Endothelial cell of umbilical vein (primary cell): ENCODE measurements at regions not wholly inside any gene's neighbourhood (a gene's known extent, or its start where the extent isn't known, plus 50 kb on each side); places are given as distances from the start of the nearest gene placed in this dataset.

ENCODE experiments used
- BruUV-seq: library from RNA; stranded (reverse); fragments of 400-500 nt; replicated peaks from 2 replicates; lab custom pipeline; 2021; lab: Mats Ljungman, UMichigan
- CTCF ChIA-PET: fragments of 300-600, 350-600 bp; sonication (Branson Sonifier 250); formaldehyde crosslinking; loops from one replicate; lab custom pipeline; 2021; ENCODE audit warnings: antibody characterized with exemption, inconsistent platforms; lab: Charles Lee
- POLR2A ChIA-PET: fragments of 300-600, 350-600 bp; sonication (Branson Sonifier 250); formaldehyde crosslinking; loops from one replicate; lab custom pipeline; 2021; ENCODE audit warnings: antibody characterized with exemption, inconsistent platforms; lab: Charles Lee
- DNase-seq: peaks from one replicate; pipeline ENCODE4 v3.0.0-alpha.2; 2011; ENCODE audit warnings: low read depth, low spot score
- FAIRE-seq: peaks from 2 replicates; lab custom pipeline; 2011; peaks lifted over from hg19 to GRCh38; lab: Jason Lieb, UNC
- H2AFZ ChIP-seq: 2 replicates; pipeline ENCODE4 v1.6.0; 2012; ENCODE audit warnings: low read depth, low read length, control low read depth, inconsistent platforms
- H3K27ac ChIP-seq: 2 replicates; pipeline ENCODE4 v1.5.1; 2011; ENCODE audit warnings: low read depth, mild to moderate bottlenecking, control low read depth, low read length, moderate library complexity; ENCODE audit not compliant: insufficient read depth
- H3K27me3 ChIP-seq, 2 experiments: 2 replicates each; pipeline versions ENCODE4 v1.6.0 to v1.6.1; 2011; ENCODE audit warnings: low read length in 2 of 2, mixed read lengths in 1 of 2; ENCODE audit not compliant: control insufficient read depth in 2 of 2, insufficient read depth in 2 of 2
- H3K36me3 ChIP-seq, 2 experiments: 2 replicates in 1 of 2; 3 replicates in 1 of 2; pipeline ENCODE4 v1.5.1; 2011; ENCODE audit warnings: low read length in 2 of 2, mild to moderate bottlenecking in 1 of 2, moderate library complexity in 1 of 2; ENCODE audit not compliant: control insufficient read depth in 2 of 2, insufficient read depth in 2 of 2; ENCODE audit errors: extremely low read depth in 1 of 2
- H3K4me1 ChIP-seq: 3 replicates; pipeline ENCODE4 v1.5.1; 2011; ENCODE audit warnings: mild to moderate bottlenecking, low read length; ENCODE audit not compliant: control insufficient read depth, insufficient read depth; ENCODE audit errors: extremely low read depth
- H3K4me2 ChIP-seq: 2 replicates; pipeline ENCODE4 v1.6.1; 2011; ENCODE audit warnings: low read length, control low read depth, mixed read lengths; ENCODE audit not compliant: insufficient read depth
- H3K4me3 ChIP-seq, 3 experiments: fragments of 200-600 bp in 1 of 3; sonication (generic), shearing (Covaris generic) in 1 of 3; replicated peaks in 1 of 3; 2 replicates each; pipeline ENCODE4 v1.5.1; 2011 to 2016; ENCODE audit warnings: control low read depth in 3 of 3, low read length in 3 of 3, mild to moderate bottlenecking in 2 of 3, inconsistent platforms in 1 of 3, low read depth in 1 of 3, moderate library complexity in 1 of 3; ENCODE audit not compliant: insufficient read depth in 1 of 3
- H3K79me2 ChIP-seq: 2 replicates; pipeline ENCODE4 v1.6.0; 2012; ENCODE audit warnings: low read length, inconsistent platforms; ENCODE audit not compliant: control insufficient read depth, insufficient read depth
- H3K9ac ChIP-seq: replicated peaks from 2 replicates; pipeline ENCODE3; 2011; ENCODE audit warnings: low read length, control low read depth; ENCODE audit not compliant: insufficient read depth; ENCODE audit errors: extremely low read depth
- H3K9me1 ChIP-seq: replicated peaks from 3 replicates; pipeline ENCODE4 v1.6.0; 2011; ENCODE audit warnings: mild to moderate bottlenecking, low read length; ENCODE audit not compliant: control insufficient read depth, insufficient read depth; ENCODE audit errors: extremely low read depth
- H3K9me3 ChIP-seq: replicated peaks from 2 replicates; pipeline ENCODE4 v1.5.1; 2012; ENCODE audit warnings: low read length, inconsistent platforms; ENCODE audit not compliant: control insufficient read depth, insufficient read depth
- H4K20me1 ChIP-seq: replicated peaks from 2 replicates; pipeline ENCODE3; 2011; ENCODE audit warnings: mild to moderate bottlenecking, low read length; ENCODE audit not compliant: control insufficient read depth, insufficient read depth; ENCODE audit errors: extremely low read depth
- CTCF ChIP-seq, 2 donors: IDR thresholded peaks; 1 replicate in 1 of 2; 2 replicates in 1 of 2; pipeline ENCODE4 v1.5.1; 2011; ENCODE audit warnings: low read length in 2 of 2, mild to moderate bottlenecking in 2 of 2, moderate library complexity in 2 of 2, control low read depth in 1 of 2, inconsistent platforms in 1 of 2, low read depth in 1 of 2; ENCODE audit not compliant: insufficient read depth in 1 of 2; ENCODE audit errors: extremely low read depth in 1 of 2
- EZH2 ChIP-seq: IDR thresholded peaks from 2 replicates; pipeline ENCODE4 v1.6.1; 2012; ENCODE audit warnings: borderline replicate concordance, low read depth, mild to moderate bottlenecking, moderate library complexity, low read length, inconsistent platforms; ENCODE audit not compliant: severe bottlenecking
- FOS ChIP-seq: IDR thresholded peaks from 2 replicates; pipeline ENCODE4 v1.6.1; 2011; ENCODE audit warnings: mild to moderate bottlenecking, low read length, moderate library complexity, borderline replicate concordance; ENCODE audit not compliant: insufficient read depth
- GATA2 ChIP-seq: IDR thresholded peaks from 2 replicates; pipeline ENCODE4 v1.7.0; 2011; ENCODE audit warnings: low read depth, mild to moderate bottlenecking, moderate library complexity, mixed read lengths, low read length; ENCODE audit not compliant: insufficient read length, insufficient read depth
- JUN ChIP-seq: IDR thresholded peaks from 2 replicates; pipeline ENCODE4 v1.6.1; 2011; ENCODE audit warnings: borderline replicate concordance, low read depth; ENCODE audit not compliant: insufficient read length, insufficient read depth
- MYC ChIP-seq: IDR thresholded peaks from one replicate; pipeline ENCODE4 v1.6.1; 2011; ENCODE audit warnings: mild to moderate bottlenecking, low read depth, low read length
- POLR2A ChIP-seq: IDR thresholded peaks from 2 replicates; pipeline ENCODE4 v1.6.1; 2012; ENCODE audit warnings: low read depth, mild to moderate bottlenecking, control low read depth, low read length
- POLR2AphosphoS5 ChIP-seq: IDR thresholded peaks from 2 replicates; pipeline ENCODE4 v1.6.1; 2012; ENCODE audit warnings: low read depth, mild to moderate bottlenecking, control low read depth, low read length, moderate library complexity; ENCODE audit not compliant: insufficient read depth
- dilution Hi-C: fragments of 300-500 bp; cut with MboI; formaldehyde crosslinking; loops from one replicate; pipeline ENCODE4 v1.15.0; 2019; ENCODE audit warnings: low sequenced_read_pairs; ENCODE audit not compliant: extremely low pct_ligation_motif_present
- intact Hi-C: fragments of 100-400 bp; cut with micrococcal nuclease; formaldehyde crosslinking; loops from one replicate; pipeline ENCODE4 v1.10.0; 2022

GRCh38 chr1:30038134-30039025 lies 685.0 kb downstream of the MATN1 start:
- Histone ChIP-seq H3K79me2 (no peaks in the 10 kb centered on the region), H2AFZ (no peak overlapping the region), H3K9ac (no peak overlapping the region), H3K4me2 (no peak overlapping the region), H3K27me3 (no peaks in the 10 kb centered on the region), H3K9me3 (no peaks in the 10 kb centered on the region), H3K9me1 (no peaks in the 10 kb centered on the region), H3K36me3 (no peaks in the 10 kb centered on the region), H3K4me3 (no peak overlapping the region), H3K4me1 (no peaks in the 10 kb centered on the region), H3K27ac (no peak overlapping the region), H4K20me1 (no peaks in the 10 kb centered on the region)
- DNase-seq (no peak), FAIRE-seq (no peak)
- BruUV-seq: no TSS peak
- intact Hi-C loops: no loop called here
- TF ChIP-seq FOS (no peak), POLR2AphosphoS5 (no peak), GATA2 (no peak), EZH2 (no peak), JUN (no peak), CTCF (IDR thresholded peaks at IDR 0.05; ENCODE audit: extremely low read depth in 1 of 2, insufficient read depth in 1 of 2, low read depth in 1 of 2, low read length in 2 of 2) (no peak), POLR2A (no peak), MYC (no peak)
- POLR2A ChIA-PET: no interaction called here
- dilution Hi-C loops: no loop called here
- CTCF ChIA-PET: no interaction called here
